NCI-H345 treated with DMSO at 0.1 percent for 48 hours (cell line): ENCODE measurements at regions not wholly inside any gene's neighbourhood (a gene's known extent, or its start where the extent isn't known, plus 50 kb on each side); places are given as distances from the start of the nearest gene placed in this dataset.
A peak's percentile ranks its signal among the peaks of the same experiment; 100 is the strongest.

Experiments
- DNase-seq: peaks from one replicate; lab custom pipeline; 2025; ENCODE audit not compliant: unreplicated experiment; lab: John Stamatoyannopoulos, UW

- no peak for DNase-seq
Observed at GRCh38 chr7:42858570-42858969, 53.3 kb downstream of the C7orf25 start.

DNA sequence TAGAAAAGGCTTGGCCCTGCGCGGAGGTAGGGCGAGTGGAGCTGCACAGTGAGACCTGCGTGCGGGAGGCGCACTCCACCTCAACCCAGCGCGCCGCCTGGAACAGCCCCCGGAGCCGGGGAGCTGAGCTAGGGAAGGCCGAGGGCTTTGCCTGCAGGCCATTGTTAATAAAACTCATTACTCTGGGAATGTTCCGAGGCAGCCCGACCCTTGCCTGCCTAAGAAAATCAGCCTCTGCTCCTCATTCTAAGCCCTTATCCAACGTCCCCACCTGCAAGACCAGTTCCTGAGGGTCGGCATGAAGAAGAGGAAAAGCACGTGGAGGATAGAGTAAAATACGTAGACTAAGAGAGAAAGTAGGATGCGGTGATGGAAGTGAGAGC, 55.3 kb downstream of the C7orf25 start:
- DNase-seq = no peak

DNA sequence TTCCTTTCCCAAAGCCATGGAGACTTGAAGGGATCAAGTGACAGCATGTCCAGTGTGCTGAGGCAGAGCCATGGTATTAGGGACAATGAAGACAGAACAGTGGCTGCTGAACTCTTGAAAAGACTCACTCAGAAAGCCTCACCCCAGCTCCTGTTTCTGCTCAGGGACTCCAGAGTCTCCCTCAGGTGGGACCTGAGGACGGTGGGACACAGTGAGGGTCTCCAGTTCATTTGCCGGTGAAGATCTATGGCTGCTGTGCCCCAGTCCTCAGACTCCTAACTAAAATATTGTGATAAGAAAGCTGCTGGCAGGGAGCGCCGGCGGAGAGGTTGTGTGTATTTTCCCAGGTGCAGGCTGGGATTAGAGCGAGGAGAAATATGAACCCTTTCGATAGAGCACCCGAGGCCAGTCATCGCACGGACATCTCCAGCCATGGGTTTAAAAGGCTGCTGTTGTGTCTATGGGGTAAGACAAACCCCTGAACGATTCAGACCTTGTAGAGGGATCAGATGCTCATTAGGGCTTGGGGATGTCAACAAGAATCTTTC, 57.2 kb downstream of the C7orf25 start:
- DNase-seq = no peak

GRCh38 chr7:42852531-42852930, 59.3 kb downstream of the C7orf25 start:
- DNase-seq = no peak

DNA sequence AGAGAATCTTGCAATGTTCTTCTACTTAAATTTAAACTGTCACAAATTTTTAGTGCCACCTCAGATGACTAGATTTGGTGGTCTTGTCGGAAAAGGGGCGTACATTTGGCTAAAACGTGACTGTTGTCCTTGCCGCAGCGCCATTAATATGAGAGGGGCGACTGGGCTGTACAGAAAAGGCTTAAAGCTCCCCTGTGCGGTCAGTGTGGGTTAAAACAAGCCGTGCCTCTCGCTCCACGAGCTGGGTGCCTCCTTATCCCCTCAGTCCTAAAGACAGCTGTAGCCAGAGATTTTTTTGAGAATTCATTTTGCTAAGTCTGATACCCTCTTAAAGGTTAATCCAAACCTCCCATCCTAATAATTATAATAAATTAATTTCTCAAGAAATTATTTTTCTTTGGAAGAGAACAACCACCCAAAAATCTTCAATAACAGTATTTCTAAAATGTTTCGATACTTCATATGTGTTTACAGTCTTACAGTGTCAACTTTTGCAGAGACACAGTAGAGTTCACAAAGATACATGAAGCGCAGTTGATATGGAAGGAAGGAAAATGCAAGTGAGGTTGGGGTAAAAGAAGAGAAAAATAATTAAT, 68.6 kb downstream of the C7orf25 start:
- peak; percentile 21 for DNase-seq

DNA sequence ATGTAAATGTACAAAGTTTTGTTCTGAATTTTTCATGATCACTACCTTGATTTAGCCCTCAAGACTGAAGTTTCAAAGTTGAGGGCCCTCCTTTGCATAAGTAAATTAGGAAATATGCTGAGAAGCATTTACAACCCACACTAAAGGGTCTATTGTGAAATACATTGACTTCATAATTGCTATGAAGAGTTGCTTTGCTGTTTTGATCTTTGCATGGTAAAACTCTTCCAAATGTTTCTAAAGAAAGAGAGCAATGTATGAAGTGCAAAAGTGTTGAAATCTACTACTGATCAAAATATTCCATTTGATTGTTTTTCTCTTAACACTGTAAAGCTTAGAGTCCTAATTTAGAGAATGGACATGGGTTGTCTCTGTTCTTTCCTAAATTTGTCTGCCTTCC, 77.2 kb downstream of the C7orf25 start:
- no peak for DNase-seq

DNA sequence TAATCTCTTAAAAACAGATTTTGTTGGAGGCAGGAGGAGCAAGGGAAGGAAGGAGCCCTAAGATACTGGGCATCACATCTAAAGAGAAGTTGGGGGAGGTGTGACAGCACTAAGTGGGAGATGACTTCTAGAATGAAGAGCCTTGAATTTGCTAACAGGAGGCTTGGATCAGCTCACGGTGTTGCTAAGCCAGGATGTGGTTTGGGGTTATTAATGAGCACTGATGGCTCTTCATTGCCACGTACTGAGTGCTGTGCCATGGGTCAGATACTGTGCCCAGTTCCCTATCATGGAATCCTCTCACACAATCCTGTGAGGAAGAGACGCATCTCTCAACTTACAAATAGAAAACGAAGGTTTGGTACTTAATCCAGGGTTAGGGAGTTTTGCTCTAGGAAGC, 78.5 kb downstream of the C7orf25 start:
- no peak for DNase-seq

DNA sequence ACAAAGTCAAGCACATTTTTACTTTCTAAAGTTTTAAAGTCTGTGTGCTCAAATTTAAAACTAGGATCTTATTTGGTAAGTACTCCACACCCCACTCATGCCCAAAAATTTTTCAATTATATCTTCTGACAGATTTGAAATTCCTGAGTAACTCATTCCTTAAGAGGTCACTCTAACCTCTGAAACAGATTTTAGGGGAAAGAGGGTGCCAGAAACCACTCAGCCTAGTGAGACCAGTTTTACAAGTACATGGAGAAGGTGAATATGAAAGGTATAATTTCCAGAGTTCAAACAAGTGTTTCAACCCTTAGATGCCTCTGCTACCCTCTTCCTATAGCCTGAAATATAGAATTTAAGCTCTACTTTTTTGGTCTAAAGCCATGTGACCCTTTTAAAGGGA, 79.2 kb downstream of the C7orf25 start:
- no peak for DNase-seq

- no peak for DNase-seq
Observed at GRCh38 chr7:42831718-42832522, 80.0 kb downstream of the C7orf25 start.

DNA sequence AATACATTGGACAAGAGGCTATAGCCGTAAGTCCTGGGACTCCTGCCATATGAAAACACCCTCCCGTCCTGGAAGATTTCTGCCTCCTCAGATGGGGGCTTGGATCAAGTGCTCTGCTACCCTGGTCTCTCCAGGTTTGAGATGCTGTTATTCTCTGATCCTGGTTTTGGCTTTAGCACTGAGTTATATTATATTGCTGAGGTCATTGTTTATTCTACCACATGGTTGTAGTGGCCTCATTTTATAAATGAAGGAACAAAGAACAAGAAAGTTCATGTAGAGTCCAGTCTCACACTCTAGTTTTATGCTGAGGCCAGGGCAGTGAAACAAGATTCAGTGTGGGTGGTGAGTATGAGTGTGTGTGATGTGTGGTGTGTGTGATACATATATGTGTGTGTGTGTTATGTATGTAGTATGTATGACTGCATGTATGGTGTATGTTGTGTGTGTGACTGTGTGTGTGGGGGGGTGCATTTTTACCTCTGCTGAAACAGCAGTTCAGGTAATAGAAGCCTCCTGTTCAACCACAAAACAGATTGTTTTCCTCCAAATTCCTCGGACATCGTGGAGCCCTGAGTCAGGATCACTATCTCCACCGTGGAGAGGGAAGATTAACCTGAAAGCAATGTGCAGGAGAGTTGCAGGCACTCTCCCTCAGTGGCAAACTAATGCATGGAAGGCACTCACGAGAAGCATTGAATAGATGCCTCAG, 80.7 kb downstream of the C7orf25 start:
- DNase-seq = no peak

DNA sequence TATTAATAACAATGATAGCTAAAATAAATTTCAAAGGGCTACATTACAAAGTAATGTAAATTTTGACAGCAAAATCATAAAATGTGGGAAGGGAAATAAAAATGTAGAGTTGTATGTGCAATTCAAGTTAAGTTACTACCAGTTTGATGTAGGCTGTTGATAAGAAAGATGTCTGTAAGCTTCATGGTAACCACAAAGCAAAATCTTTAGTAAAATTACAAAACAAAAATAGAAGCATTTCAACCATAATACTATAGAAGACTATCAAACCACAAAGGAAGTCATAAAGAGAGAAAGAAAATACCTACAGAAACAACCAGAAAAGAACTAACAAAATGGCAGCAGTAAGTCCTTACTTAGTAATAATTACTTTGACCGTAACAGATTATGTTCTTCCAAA, 99.1 kb downstream of the C7orf25 start:
- DNase-seq = no peak

GRCh38 chr7:42805601-42806000, 106.3 kb downstream of the C7orf25 start:
- DNase-seq = no peak

- no peak for DNase-seq
Observed at GRCh38 chr7:42794673-42795072, 117.2 kb downstream of the C7orf25 start.

DNA sequence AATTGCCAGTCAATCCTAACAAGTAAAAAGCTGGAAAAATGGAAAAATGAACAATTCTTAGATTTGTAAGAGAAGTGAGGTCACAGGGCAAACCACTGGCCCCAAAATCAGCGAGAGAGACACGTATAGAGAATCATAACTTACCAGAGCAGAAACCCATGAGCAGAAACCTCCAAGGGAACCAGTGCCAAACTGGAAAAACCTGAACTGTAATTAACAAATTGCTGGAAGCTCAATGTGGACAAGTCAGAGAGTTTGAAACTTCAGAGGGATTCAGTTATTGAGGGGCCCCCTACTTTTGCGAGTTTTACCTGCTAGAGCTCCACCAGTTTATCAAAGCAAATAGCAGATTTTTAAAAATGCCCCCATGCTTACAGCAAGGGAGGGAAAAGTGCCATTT, 119.0 kb downstream of the C7orf25 start:
- DNase-seq = no peak

DNA sequence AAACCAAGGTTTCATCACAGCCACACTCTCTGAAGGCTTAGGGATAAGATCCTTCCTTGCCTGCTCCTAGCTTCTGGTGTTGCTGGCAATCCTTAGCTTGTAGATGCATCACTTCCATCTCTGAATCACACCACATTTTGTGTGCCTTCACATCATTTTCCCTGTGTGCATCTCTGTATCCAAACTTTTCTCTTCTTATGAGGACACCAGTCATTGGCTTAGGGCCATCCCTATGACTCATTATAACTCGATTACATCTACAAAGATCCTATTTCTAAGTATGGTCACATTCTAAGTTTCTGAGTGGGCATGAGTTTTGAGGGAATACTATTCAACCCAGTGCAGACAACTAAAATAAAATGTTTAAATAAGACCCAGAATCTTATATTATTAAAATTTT, 121.7 kb downstream of the C7orf25 start:
- no peak for DNase-seq

GRCh38 chr7:42774436-42774835, 137.4 kb downstream of the C7orf25 start:
- no peak for DNase-seq

DNA sequence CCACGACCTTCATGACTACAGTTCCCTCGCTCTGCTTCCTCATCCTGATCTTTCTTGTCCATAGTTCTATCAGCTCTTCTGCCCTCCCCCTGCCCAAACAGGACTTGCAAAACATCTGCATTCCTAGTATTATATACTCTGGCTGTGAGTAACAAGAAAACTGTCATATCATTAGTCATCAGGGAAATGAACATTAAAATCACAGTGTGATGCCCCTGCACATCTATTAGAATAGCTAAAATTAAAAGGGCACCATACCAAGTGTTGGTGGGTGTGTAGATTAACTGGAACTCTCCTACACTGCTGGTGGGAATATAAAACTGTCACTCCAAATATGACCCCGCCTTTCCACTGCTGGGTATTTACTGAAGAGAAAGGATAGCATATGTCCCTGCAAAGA, 141.8 kb downstream of the C7orf25 start:
- DNase-seq = no peak

- no peak for DNase-seq
Observed at GRCh38 chr7:42768045-42768444, 143.8 kb downstream of the C7orf25 start.

- no peak for DNase-seq
Observed at GRCh38 chr7:42766782-42767423, 145.0 kb downstream of the C7orf25 start.

GRCh38 chr7:42765931-42766330, 145.9 kb downstream of the C7orf25 start:
- no peak for DNase-seq

GRCh38 chr7:42763137-42763551, 148.7 kb downstream of the C7orf25 start:
- no peak for DNase-seq
